Fibroblast of the aortic adventitia (primary cell): ENCODE measurements at regions not wholly inside any gene's neighbourhood (a gene's known extent, or its start where the extent isn't known, plus 50 kb on each side); places are given as distances from the start of the nearest gene placed in this dataset.

Experiments used
- DNase-seq: peaks from one replicate; pipeline ENCODE4 v3.0.0-alpha.2; 2010; ENCODE audit warnings: low read depth
- H3K4me3 ChIP-seq: 2 replicates; pipeline ENCODE4 v1.5.1; 2011; ENCODE audit warnings: low read depth, mild to moderate bottlenecking, control low read depth, low read length, moderate library complexity
- CTCF ChIP-seq: IDR thresholded peaks from 2 replicates; pipeline ENCODE4 v1.5.1; 2011; ENCODE audit warnings: mild to moderate bottlenecking, low read length, control low read depth, inconsistent platforms; ENCODE audit not compliant: insufficient read depth

- no peak for DNase-seq
- TF ChIP-seq CTCF, result no peak
- H3K4me3 ChIP-seq, result no peak overlapping the region
Observed at GRCh38 chr14:84814391-84814790, 715.6 kb upstream of the FLRT2 start.

- no peak overlapping the region for H3K4me3 ChIP-seq
- DNase-seq, result no peak
- no peak for TF ChIP-seq CTCF
Observed at GRCh38 chr14:84819528-84819927, 710.4 kb upstream of the FLRT2 start.

GRCh38 chr14:84825481-84826251, 704.3 kb upstream of the FLRT2 start:
- no peak overlapping the region for H3K4me3 ChIP-seq
- DNase-seq, result peak; percentile 1
- TF ChIP-seq CTCF, result no peak

- no peak for DNase-seq
- no peak for TF ChIP-seq CTCF
- H3K4me3 ChIP-seq, result no peak overlapping the region
Observed at GRCh38 chr14:84826294-84826693, 703.6 kb upstream of the FLRT2 start.

- no peak overlapping the region for H3K4me3 ChIP-seq
- TF ChIP-seq CTCF, result no peak
- no peak for DNase-seq
Observed at GRCh38 chr14:84850595-84850994, 679.3 kb upstream of the FLRT2 start.

- no peak overlapping the region for H3K4me3 ChIP-seq
- no peak for TF ChIP-seq CTCF
- DNase-seq, result no peak
Observed at GRCh38 chr14:84856751-84857534, 673.0 kb upstream of the FLRT2 start.
